Sigmoid colon (tissue), 6 donors: ENCODE measurements at regions not wholly inside any gene's neighbourhood (a gene's known extent, or its start where the extent isn't known, plus 50 kb on each side); places are given as distances from the start of the nearest gene placed in this dataset.

Experiments
- DNase-seq: peaks from one replicate; pipeline ENCODE4 v3.0.0-alpha.2; 2019
- H3K27ac ChIP-seq, 4 donors: fragments of 200-600 bp; sonication (generic); one replicate each; pipeline ENCODE4 v1.5.1; 2016 to 2019; ENCODE audit warnings: mild to moderate bottlenecking in 1 of 4
- H3K27me3 ChIP-seq, 3 donors: fragments of 200-600 bp; sonication (generic); one replicate each; pipeline ENCODE4 v1.5.1; 2019; ENCODE audit warnings: mild to moderate bottlenecking in 1 of 3
- H3K36me3 ChIP-seq, 4 donors: fragments of 200-600 bp; sonication (generic); one replicate each; pipeline ENCODE4 v1.5.1; 2016 to 2019
- H3K4me1 ChIP-seq, 4 donors: fragments of 200-600 bp; sonication (generic); one replicate each; pipeline ENCODE4 v1.5.1; 2017 to 2019
- H3K4me3 ChIP-seq, 4 donors: fragments of 200-600 bp; sonication (generic); one replicate each; pipeline ENCODE4 v1.5.1; 2017 to 2019; ENCODE audit warnings: mild to moderate bottlenecking in 2 of 4, moderate library complexity in 1 of 4
- H3K9me3 ChIP-seq, 4 donors: fragments of 200-600 bp in 3 of 4; sonication (generic) in 3 of 4; one replicate each; pipeline versions ENCODE4 v1.5.1 to v1.6.1; 2013 to 2019
- EP300 ChIP-seq, 4 donors: sonication (generic); formaldehyde crosslinking; IDR thresholded peaks; one replicate each; pipeline ENCODE4 v1.6.1; 2017; ENCODE audit warnings: antibody characterized with exemption in 4 of 4
- POLR2A ChIP-seq, 2 donors: fragments of 450-650 bp; IDR thresholded peaks; one replicate each; pipeline ENCODE4 v1.6.1; 2016; ENCODE audit warnings: antibody characterized with exemption in 2 of 2, mild to moderate bottlenecking in 2 of 2, moderate library complexity in 2 of 2
- POLR2AphosphoS5 ChIP-seq, 4 donors: sonication (generic); formaldehyde crosslinking; IDR thresholded peaks; one replicate each; pipeline ENCODE4 v1.6.1; 2017; ENCODE audit warnings: antibody characterized with exemption in 4 of 4
- WGBS, 2 donors: extraction: QIAGEN DNeasy Blood & Tissue Kit; methylation state at CpG; one replicate each; pipeline ENCODE4 v1.1.7; 2013; 5-methylcytosine and 5-hydroxymethylcytosine counted together
- intact Hi-C: fragments of 100-400 bp; cut with DNase I; formaldehyde crosslinking; loops from one replicate; pipeline ENCODE4 v1.15.1; 2023
- TF ChIP-seq, protein P1 (sequence below), 4 experiments: fragments of 450-650 bp in 3 of 4; fragments of 200-600 bp in 1 of 4; IDR thresholded peaks; one replicate each; pipeline ENCODE4 v1.5.1; 2016 to 2019; ENCODE audit warnings: antibody characterized with exemption in 4 of 4, mild to moderate bottlenecking in 3 of 4, moderate library complexity in 2 of 4
- donor health status: healthy with polysubstance abuse.
- donor health status: healthy.

DNA sequence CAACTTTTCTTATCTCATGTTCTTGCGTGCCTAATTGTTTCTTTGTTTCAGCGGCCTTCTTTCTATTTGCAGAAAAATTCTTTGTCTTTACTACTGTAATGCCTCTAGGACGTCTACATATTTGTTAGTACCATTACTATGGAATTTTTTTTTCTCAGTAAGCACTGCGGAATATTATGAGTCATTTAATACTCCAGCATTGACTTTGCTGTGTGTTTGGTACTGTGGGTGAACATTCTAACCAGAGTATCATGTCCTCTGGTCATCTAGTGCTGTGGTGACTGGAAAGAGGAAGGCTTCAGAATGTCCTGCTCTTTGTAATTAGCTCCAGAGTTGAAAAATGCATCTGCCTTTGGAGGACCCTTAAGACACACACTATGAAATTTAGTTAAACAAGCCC lies 58.5 kb upstream of the FERD3L start:
- Histone ChIP-seq H3K36me3 (no peaks in the 10 kb centered on the region), H3K27me3 (no peaks in the 10 kb centered on the region), H3K27ac (no peak overlapping the region), H3K4me3 (no peak overlapping the region), H3K4me1 (no peaks in the 10 kb centered on the region), H3K9me3 (no peaks in the 10 kb centered on the region)
- WGBS, 2 donors, result 79 to 84% methylated on average over 4 of the region's 4 CpGs
- DNase-seq, result no peak
- no peak for TF ChIP-seq POLR2A (IDR thresholded peaks at IDR 0.05)
- TF ChIP-seq POLR2AphosphoS5 (IDR thresholded peaks at IDR 0.05), result no peak
- TF ChIP-seq, protein P1, sequence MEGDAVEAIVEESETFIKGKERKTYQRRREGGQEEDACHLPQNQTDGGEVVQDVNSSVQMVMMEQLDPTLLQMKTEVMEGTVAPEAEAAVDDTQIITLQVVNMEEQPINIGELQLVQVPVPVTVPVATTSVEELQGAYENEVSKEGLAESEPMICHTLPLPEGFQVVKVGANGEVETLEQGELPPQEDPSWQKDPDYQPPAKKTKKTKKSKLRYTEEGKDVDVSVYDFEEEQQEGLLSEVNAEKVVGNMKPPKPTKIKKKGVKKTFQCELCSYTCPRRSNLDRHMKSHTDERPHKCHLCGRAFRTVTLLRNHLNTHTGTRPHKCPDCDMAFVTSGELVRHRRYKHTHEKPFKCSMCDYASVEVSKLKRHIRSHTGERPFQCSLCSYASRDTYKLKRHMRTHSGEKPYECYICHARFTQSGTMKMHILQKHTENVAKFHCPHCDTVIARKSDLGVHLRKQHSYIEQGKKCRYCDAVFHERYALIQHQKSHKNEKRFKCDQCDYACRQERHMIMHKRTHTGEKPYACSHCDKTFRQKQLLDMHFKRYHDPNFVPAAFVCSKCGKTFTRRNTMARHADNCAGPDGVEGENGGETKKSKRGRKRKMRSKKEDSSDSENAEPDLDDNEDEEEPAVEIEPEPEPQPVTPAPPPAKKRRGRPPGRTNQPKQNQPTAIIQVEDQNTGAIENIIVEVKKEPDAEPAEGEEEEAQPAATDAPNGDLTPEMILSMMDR (IDR thresholded peaks at IDR 0.05), result no peak
- intact Hi-C loops, result no loop called here

DNA sequence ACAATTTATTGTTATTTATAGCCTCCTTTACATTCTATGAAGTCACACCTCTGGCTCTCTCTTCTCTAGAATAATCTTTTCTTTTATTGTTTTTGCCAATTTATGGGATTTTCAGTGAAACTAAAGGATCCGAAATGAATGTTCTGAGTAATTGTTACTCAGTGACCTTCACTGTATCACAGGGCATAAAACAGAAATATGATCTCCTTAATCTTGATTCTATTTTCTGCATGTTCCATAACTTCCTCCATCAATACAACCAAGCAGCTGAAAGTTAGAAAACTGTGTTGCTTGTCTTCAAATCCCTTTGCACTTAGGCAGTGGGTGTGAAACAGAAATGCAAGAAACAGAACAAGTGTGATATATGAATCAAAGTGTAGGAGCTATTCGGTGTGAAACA lies 57.4 kb upstream of the FERD3L start:
- H3K27me3 ChIP-seq, result no peaks in the 10 kb centered on the region
- H3K36me3 ChIP-seq, result no peaks in the 10 kb centered on the region

More for the DNA sequence above, 57.4 kb upstream of the FERD3L start:
- Histone ChIP-seq H3K27ac (no peak overlapping the region), H3K9me3 (no peaks in the 10 kb centered on the region), H3K4me3 (no peak overlapping the region), H3K4me1 (no peaks in the 10 kb centered on the region)
- TF ChIP-seq, protein P1 (IDR thresholded peaks at IDR 0.05), result no peak
- TF ChIP-seq POLR2AphosphoS5 (IDR thresholded peaks at IDR 0.05), result no peak
- no peak for TF ChIP-seq POLR2A (IDR thresholded peaks at IDR 0.05)
- no peak for TF ChIP-seq EP300 (IDR thresholded peaks at IDR 0.05)
- 79 to 82% methylated on average over 2 of the region's 2 CpGs for WGBS, 2 donors
- intact Hi-C loops, result no loop called here
- DNase-seq, result no peak
